ENCODE measurements at regions not wholly inside any gene's neighbourhood (a gene's known extent, or its start where the extent isn't known, plus 50 kb on each side); places are given as distances from the start of the nearest gene placed in this dataset.

DNA sequence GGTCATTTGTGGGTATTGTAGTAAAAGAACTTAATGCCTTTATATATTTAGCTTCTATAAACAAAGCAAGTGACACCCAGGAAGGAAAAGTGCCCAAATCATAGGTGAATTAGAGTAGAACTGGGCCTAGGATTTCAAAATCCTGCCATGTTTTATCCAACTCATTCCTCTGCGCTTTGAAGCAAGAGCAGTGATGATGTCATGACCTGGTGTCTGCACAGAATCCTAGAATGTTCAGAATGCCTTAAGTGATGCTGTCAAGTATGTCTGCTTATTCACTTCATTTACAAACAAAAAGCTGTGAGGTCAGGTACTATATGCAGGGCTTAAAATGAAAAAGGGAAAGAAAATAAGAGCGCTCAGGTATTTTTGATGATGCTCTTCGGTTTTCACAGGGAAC lies 737.2 kb upstream of the ANKRD30A start:
- H3K27me3 ChIP-seq: no peaks in the 10 kb centered on the region
- DNase-seq: no peak
- ATAC-seq: no peak
- H3K4me1 ChIP-seq: peaks cover 0 to 6% (median 0%) of the 10 kb centered on the region in 9 donors
- intact Hi-C loops (cut with DNase I): no loop called here
- whole genome bisulfite sequencing, 2 donors: 96 to 98% methylated on average over 3 of the region's 3 CpGs
- TF ChIP-seq, protein P1, sequence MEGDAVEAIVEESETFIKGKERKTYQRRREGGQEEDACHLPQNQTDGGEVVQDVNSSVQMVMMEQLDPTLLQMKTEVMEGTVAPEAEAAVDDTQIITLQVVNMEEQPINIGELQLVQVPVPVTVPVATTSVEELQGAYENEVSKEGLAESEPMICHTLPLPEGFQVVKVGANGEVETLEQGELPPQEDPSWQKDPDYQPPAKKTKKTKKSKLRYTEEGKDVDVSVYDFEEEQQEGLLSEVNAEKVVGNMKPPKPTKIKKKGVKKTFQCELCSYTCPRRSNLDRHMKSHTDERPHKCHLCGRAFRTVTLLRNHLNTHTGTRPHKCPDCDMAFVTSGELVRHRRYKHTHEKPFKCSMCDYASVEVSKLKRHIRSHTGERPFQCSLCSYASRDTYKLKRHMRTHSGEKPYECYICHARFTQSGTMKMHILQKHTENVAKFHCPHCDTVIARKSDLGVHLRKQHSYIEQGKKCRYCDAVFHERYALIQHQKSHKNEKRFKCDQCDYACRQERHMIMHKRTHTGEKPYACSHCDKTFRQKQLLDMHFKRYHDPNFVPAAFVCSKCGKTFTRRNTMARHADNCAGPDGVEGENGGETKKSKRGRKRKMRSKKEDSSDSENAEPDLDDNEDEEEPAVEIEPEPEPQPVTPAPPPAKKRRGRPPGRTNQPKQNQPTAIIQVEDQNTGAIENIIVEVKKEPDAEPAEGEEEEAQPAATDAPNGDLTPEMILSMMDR (IDR thresholded peaks at IDR 0.05): no peak
- no peaks in the 10 kb centered on the region for H3K9me3 ChIP-seq
- H3K27ac ChIP-seq: no peak overlapping the region
- H3K4me3 ChIP-seq: no peak overlapping the region
- H3K36me3 ChIP-seq: no peaks in the 10 kb centered on the region

DNA sequence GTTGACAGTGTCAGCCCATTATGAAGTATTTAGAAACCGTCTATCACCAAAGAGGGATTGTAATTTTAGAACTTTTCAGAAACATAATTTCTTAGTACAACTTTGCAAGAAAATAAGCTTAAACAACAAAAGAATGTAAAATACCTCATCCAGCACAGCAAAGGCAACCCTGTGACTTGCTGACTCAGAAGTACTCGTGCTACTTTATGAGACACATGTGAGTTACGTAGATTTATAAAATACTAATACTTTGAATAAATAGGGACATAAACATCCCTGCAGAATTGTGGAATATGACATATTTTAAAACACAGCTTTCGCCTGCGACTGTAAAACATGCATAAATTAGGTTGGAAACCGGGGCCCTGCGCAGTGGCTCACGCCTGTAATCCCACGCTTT lies 739.7 kb upstream of the ANKRD30A start:
- ATAC-seq: no peak
- no peaks in the 10 kb centered on the region for H3K36me3 ChIP-seq
- H3K4me3 ChIP-seq: no peak overlapping the region
- 91 to 95% methylated on average over 9 of the region's 9 CpGs for WGBS, 2 donors
- intact Hi-C loops (cut with DNase I): no loop called here
- TF ChIP-seq, protein P1 (IDR thresholded peaks at IDR 0.05): no peak
- H3K27ac ChIP-seq: no peak overlapping the region
- peaks cover 0 to 6% (median 0%) of the 10 kb centered on the region in 9 donors for H3K4me1 ChIP-seq
- DNase-seq: no peak
- no peaks in the 10 kb centered on the region for H3K27me3 ChIP-seq
- H3K9me3 ChIP-seq: no peaks in the 10 kb centered on the region

DNA sequence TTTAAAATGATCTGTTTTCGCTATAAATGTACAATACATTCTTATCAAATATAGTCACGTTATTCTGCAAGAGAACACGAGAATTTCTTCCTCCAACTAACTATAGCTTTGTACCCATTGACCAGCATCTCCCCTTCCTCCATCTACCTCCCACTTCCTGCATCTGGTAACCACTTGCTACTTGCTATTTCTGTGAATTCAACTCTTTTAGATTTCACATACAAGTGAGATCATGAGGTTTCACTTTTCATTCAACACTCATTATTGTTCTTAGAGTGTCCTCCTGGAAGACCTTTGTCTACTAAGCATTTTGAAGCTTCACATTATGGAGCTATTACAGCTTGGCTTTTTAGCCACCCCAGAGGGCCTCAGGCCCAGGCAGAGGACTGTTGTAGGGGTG lies 741.3 kb upstream of the FZD8 start:
- Histone ChIP-seq H3K9me3 (peaks cover 0 to 21% (median 0%) of the 10 kb centered on the region in 11 donors), H3K36me3 (no peaks in the 10 kb centered on the region), H3K27ac (no peak overlapping the region), H3K4me1 (peaks cover 0 to 6% (median 0%) of the 10 kb centered on the region in 9 donors), H3K4me3 (no peak overlapping the region), H3K27me3 (no peaks in the 10 kb centered on the region)
- no peak for ATAC-seq
- TF ChIP-seq, protein P1 (IDR thresholded peaks at IDR 0.05): no peak
- DNase-seq: no peak
- intact Hi-C loops (cut with DNase I): no loop called here
- 73 to 90% methylated on average over 3 of the region's 3 CpGs for WGBS, 2 donors

DNA sequence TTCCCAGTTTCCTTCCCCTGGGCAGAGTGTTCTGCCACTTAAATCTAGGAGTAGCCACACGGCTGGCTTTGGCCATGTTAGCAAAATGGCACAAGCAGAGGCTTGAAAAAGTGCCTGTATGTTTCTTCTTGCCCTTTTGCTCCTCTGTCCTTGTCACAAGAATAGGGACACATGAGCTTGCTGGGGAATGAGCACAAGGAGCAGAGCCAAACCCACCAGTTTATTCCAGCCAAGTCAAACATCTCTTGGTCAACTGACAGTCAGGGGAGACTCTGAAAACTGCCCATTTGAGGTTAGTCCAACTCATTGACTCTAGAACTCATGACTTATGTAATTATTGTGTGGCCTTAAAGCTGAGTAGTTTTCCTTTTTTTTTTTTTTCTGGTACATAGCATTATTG lies 739.7 kb upstream of the FZD8 start:
- no peak for DNase-seq
- H3K9me3 ChIP-seq: peaks cover 0 to 29% (median 0%) of the 10 kb centered on the region in 11 donors
- intact Hi-C loops (cut with DNase I): no loop called here
- H3K4me3 ChIP-seq: no peak overlapping the region
- H3K27ac ChIP-seq: no peak overlapping the region
- peaks cover 0 to 6% (median 0%) of the 10 kb centered on the region in 9 donors for H3K4me1 ChIP-seq
- ATAC-seq: no peak
- H3K27me3 ChIP-seq: no peaks in the 10 kb centered on the region
- WGBS, 2 donors: 0 to 26% methylated on average over 1 of the region's 1 CpG
- TF ChIP-seq, protein P1 (IDR thresholded peaks at IDR 0.05): no peak
- no peaks in the 10 kb centered on the region for H3K36me3 ChIP-seq

Measured in heart right ventricle (tissue), 16 donors.